ENCODE measurements at regions not wholly inside any gene's neighbourhood (a gene's known extent, or its start where the extent isn't known, plus 50 kb on each side); places are given as distances from the start of the nearest gene placed in this dataset.

- DNase-seq (ENCODE audit: low spot score): no peak
Observed at GRCh38 chr13:52975969-52976368, 52.6 kb upstream of the OLFM4 start.

DNA sequence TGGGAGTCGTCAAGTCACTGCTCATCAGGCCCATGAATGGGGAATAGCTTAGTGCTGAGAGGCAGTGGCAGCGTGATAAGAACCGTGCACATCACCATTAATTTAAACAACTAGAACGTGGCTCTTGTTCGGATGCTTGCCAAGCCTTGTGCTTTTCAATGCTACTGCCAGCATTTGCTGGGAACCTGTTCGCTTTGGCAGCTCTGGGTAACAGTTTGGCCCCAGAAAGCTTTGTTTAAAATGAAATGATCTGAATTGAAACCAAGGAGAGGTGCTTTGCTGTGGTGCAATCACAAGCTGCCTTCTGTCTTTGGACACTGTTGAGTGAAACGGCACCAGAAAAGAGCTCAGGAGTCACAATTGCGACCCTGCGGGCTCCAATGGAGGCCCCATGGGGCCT is 53.5 kb upstream of the OLFM4 start:
- no peak for DNase-seq (ENCODE audit: low spot score)

DNA sequence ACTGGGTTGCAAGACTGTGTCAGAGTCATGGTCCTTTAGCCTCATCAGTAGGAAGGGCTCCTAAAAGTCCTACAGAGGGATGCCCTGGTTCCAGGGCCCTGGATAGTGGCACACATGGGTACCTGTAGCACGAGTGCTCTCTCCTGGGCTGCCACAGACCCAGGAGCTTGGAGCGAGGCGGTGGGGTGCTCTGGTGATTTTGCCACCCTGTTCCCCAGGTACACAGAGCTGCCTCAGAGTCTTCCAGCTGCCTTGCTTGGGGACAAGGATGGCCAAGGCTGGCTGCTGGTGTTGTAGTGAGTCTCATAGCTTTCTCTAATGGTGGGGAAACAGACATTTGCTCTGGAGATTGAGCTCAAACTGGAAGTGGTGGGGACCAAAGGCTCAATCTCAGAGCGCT is 53.9 kb upstream of the OLFM4 start:
- DNase-seq (ENCODE audit: low spot score): no peak

DNA sequence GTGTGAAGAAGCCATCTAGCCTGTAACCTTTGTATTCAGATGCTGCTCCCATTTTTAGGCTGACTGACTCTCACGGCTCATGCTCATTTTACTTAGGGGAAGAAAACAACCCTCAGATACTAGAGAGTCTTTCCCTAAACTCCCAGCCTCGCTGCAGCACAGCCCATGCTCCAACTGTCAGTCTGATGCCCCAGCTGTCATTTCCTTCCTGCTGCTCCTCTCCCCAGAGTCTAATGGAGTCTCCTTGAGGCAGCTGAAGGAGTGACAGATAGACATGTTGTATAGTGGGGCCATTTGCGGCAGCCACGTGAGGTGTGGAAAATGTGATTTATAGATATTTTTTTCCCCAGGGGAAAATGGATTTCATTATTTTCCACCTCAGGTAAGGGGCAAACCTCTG is 59.2 kb upstream of the OLFM4 start:
- no peak for DNase-seq (ENCODE audit: low spot score)

DNA sequence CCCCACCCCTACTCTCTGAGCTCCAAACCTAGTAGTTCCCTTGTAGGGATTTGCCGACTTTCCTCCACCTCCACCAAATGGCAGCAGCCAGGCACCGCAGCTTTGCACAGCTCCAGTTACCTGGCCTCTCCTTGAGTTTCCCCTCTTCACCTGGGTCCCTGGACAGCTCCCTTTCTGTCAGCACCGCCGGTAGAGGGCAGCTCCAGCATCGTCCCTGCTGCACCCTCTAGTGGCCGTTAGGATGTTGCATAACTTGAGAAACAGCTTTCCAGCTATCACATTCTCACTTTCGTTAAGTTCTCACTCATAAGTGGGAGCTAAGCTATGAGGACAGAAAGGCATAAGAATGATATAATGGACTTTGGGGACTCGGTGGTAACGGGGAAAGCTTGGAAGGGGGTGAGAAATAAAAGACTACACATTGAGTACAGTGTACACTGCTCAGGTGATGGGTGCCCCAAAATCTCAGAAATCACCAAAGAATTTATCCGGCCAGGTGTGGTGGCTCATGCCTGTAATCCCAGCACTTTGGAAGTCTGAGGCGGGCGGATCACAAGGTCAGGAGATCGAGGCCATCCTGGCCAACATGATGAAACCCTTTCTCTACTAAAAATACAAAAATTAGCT is 60.4 kb upstream of the OLFM4 start:
- peak; percentile 77 for DNase-seq (ENCODE audit: low spot score)

- DNase-seq (ENCODE audit: low spot score): no peak
Observed at GRCh38 chr13:52961987-52962386, 66.6 kb upstream of the OLFM4 start.

- no peak for DNase-seq (ENCODE audit: low spot score)
Observed at GRCh38 chr13:52961256-52961910, 67.2 kb upstream of the OLFM4 start.

GRCh38 chr13:52955472-52955874 is 73.1 kb upstream of the OLFM4 start:
- DNase-seq (ENCODE audit: low spot score): no peak

DNA sequence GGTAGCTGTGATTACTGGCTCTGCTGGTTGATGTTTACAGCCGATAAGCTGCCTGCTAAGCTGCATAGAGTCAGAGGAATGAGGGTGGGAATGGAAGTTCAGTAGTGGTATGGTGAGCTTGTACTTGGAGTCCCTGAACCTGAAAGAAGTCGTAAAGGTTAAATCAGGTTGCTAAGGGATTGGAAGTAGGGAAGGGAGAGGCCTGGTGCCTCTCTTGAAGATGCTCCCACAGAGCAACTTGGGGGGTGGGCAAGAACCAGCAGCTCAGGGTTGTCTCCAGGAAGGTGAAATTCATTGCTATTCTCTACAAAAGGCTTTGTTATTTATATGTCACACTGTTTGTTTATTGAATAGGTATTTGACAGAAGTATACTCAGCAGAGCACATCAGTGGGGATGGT is 73.8 kb upstream of the OLFM4 start:
- no peak for DNase-seq (ENCODE audit: low spot score)

DNA sequence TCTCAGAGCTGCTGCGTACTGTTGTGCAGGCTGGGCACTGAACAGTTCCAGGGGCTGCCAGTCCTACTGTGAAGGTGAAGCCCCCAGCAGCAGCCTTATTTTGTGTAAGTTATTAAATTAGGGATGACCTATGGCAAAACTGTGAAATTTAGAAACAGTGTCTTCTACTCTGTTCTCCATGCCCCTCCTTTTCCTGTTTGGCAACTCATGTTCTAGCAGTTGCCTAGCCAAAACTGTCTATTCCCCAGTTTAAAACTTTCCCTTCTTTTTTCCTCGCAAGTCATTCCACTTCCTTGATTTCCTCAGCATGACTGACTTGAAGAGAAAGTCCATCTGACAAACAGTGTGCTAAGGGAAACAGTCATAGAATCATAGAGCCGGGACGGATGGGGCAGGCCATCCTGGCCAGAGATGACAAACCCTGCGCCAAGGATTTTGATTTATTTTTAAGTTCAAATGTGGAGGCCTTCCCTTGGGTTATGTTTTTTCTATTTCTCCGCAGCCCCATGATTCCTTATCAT is 78.1 kb upstream of the OLFM4 start:
- no peak for DNase-seq (ENCODE audit: low spot score)

GRCh38 chr13:52949742-52950141 is 78.9 kb upstream of the OLFM4 start:
- DNase-seq (ENCODE audit: low spot score): no peak

GRCh38 chr13:52949044-52949443 is 79.6 kb upstream of the OLFM4 start:
- DNase-seq (ENCODE audit: low spot score): no peak

GRCh38 chr13:52947921-52948373 is 80.7 kb upstream of the OLFM4 start:
- DNase-seq (ENCODE audit: low spot score): no peak

- no peak for DNase-seq (ENCODE audit: low spot score)
Observed at GRCh38 chr13:52945348-52945747, 83.3 kb upstream of the OLFM4 start.

DNA sequence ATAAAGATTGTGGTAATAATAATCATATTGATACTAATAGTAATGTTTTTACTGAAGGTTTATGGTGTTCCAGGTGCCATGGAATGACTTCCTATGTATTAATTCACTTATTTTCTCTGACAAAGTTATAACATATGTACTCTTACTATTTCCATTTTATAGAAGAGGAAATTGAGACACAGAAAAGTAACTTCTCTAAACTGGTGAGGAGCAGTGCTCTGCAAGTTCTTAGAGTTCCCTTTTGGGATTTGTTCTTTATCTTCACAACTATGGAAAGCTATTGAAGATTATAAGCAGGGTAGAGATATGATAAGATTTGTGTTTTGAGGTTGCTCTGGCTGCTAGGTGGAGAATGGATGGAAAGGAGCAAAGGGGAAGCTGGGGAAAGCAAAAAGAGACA is 83.9 kb upstream of the OLFM4 start:
- DNase-seq (ENCODE audit: low spot score): no peak

GRCh38 chr13:52938065-52938464 is 89.6 kb upstream of the PCDH8 start:
- DNase-seq (ENCODE audit: low spot score): no peak

DNA sequence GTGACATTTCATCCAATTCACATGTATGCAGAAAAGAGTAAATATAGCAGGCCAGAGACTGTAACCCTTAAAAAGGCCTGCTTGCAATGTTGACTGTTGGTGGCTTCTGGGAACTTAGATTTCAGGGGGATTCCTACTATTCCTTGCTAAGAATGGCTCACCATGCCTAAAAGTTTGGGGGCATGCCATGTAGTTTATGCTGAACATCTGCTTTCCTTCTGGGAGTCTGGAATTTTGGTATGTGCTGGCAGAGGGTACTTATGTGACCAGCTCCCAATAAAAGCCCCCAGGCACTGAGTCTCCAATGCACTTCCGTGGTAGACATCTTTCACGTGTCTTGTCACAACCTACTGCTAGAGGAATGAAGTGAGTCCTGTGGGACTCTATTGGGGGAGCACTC is 88.4 kb upstream of the PCDH8 start:
- no peak for DNase-seq (ENCODE audit: low spot score)

DNA sequence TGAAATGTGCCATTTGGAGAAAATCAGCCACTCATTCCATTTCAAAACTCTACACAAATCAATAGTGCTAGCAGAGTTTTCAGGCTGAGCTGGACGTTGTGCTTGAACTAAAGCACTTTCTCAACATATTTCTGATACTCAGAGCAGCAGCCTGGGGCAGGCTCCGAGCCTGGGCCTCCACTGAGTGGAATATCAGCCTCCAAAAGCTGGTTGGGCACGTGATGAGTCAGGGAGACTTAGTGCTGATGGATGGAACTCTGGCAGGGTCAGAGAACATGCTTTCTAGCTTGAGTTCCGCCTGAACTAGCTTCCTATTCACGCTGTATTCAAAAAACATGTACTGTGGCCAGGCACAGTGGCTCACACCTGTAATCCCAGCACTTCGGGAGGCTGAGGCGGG is 85.8 kb upstream of the PCDH8 start:
- no peak for DNase-seq (ENCODE audit: low spot score)

DNA sequence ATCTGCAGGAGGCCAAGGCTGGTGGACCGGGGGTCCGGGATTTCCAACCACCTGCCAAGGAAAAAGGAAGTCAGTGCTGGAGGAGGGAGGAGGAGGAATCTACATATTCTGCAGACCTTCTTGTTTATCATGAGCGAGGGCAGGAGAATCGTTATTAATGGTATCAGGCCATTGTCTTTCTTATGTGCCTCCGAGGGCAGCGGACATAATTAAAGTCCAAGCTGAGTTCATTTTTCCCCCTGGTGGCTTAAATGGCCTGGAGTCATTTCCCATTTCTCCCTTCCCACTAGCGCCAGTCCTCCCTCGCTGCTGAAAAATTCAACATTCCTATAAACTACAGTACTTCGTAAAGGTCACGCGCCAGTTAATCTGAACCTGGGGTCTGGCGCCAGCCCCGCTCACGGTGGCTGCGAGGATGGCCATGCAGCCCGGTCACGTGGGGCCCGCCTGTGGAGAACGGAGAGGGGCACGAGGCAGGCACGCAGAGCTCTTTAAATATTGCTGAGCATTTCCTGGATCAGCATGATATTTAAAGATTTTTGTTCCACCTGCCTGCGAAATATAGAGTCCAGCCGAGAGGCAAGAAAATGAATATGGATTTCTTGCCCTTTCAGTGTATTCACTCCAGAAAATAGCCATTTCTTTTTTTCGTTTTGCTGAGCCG is 85.2 kb upstream of the PCDH8 start:
- DNase-seq (ENCODE audit: low spot score): no peak

DNA sequence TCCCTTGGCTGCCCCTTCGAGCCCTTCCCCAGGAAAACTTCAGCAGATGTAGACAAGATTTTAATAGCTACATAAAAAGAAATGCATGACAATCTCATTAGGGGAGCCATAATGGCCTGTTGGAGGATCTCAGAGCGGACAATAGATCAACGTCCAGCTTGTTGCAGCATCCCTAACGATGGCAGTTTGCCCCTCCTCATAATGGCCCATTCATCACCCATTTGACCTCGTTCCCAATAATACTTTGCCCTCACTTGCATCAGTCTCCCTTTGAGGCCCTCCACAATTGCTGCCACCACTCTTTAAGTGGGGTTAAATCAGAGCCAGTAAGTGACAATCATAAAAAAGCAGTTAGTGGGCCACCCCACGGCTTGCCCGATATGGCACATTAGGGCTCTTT is 84.7 kb upstream of the PCDH8 start:
- no peak for DNase-seq (ENCODE audit: low spot score)

- DNase-seq (ENCODE audit: low spot score): no peak
Observed at GRCh38 chr13:52932649-52933048, 84.2 kb upstream of the PCDH8 start.

DNA sequence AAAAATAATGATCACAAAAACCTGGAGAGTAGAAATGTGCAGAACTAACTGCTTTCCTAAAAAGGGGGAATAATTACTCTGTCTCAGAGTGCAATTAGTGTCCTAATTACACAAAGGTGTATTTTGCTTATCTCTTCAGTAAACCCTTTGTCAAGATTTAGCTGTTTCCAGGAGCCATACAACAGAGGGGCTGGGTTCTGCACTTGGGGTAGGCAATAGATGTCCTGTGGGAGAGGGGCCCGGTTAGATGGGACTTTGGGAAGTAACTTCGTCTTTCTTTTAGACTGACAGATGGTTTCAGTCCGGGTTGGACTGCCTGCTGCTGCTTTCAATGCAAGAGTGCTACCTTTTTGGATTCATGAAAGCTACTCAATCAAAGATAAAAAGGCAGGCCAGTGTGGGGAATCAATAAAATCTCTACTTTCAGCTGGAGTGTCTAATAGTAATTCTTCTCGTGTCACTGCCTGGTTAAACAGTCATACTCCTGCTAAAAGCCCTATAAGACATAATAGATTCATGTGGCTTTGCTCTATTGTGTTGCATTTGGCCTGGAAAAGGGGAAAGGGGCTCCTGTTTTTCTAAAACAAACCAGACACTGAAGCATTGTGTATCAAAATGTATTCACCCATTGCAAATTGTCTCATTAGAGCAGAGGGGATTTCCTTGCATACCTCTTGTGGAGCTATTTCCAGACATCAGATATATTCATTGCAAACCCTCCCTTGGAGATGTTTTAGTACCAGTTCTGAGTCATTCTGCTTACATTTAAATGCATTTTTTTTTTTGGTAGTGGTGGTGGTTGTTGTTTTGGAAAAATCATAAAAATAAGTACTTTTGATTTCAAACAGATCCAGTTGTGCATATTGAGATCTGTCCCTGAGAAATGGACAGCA is 83.3 kb upstream of the PCDH8 start:
- no peak for DNase-seq (ENCODE audit: low spot score)
